ENCODE measurements at regions not wholly inside any gene's neighbourhood (a gene's known extent, or its start where the extent isn't known, plus 50 kb on each side); places are given as distances from the start of the nearest gene placed in this dataset.

DNA sequence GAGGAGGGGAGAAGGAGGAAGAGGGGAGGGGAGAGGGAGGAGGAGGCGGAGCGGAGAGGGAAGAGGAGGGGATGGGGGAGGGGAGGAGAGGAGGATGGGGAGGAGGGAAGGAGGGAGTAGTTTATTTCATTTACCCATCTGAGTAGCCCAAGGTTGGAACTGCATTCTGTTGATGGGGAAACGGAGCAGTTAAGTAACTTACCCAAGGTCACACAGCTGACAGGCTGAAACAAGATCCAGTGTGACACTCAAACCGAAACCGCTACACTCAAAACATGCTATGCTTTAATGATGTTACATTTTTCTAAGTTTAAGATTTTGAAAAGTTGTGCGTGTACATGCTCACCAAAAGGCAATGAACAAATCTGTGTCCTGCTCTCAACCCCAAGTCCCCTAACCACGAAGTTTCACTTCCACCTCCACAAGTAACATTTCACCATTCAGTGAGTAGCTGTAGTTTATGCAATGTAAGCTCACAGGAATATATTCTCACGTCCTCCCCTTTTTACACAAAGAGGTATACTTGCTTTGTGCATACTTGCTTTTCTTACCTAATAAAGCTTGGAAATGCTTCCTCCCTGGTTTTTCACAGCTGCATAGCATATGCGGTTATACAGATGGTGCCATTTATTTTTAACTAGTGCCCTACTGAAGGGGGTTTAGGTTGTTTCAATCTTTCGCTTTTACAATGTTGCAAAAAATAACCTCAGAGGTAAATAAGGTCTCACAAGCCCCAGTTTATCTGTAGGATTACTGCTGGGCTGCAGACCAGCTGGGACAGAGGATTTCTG, 275.3 kb downstream of the PARN start (continued):
- TF ChIP-seq, protein P1, sequence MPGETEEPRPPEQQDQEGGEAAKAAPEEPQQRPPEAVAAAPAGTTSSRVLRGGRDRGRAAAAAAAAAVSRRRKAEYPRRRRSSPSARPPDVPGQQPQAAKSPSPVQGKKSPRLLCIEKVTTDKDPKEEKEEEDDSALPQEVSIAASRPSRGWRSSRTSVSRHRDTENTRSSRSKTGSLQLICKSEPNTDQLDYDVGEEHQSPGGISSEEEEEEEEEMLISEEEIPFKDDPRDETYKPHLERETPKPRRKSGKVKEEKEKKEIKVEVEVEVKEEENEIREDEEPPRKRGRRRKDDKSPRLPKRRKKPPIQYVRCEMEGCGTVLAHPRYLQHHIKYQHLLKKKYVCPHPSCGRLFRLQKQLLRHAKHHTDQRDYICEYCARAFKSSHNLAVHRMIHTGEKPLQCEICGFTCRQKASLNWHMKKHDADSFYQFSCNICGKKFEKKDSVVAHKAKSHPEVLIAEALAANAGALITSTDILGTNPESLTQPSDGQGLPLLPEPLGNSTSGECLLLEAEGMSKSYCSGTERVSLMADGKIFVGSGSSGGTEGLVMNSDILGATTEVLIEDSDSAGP (CRISPR knock-in tag; IDR thresholded peaks at IDR 0.05), result no peak
- TF ChIP-seq HLTF (IDR thresholded peaks at IDR 0.05) (no peak), ZNF263 (CRISPR knock-in tag; IDR thresholded peaks at IDR 0.05; ENCODE audit: borderline replicate concordance) (peak; percentile 90), PHF8 (IDR thresholded peaks at IDR 0.05; ENCODE audit: borderline replicate concordance, low read length) (no peak), PHF21A (IDR thresholded peaks at IDR 0.05; ENCODE audit: borderline replicate concordance, low read depth) (no peak), HNRNPL (IDR thresholded peaks at IDR 0.05; ENCODE audit: low read depth, low read length) (no peak), ZNF133 (CRISPR knock-in tag; IDR thresholded peaks at IDR 0.05) (no peak), ZNF551 (CRISPR knock-in tag; IDR thresholded peaks at IDR 0.05) (no peak), KDM1A (IDR thresholded peaks at IDR 0.05) (peak in 1 of 2 experiments; percentile 24; a peak in 1 of 4 replicates), PCBP2 (IDR thresholded peaks at IDR 0.05; ENCODE audit: low read depth, low read length, poor library complexity, severe bottlenecking) (peak; percentile 39), GABPB2 (CRISPR knock-in tag; conservative IDR thresholded peaks at IDR 0.05) (no peak), GATAD2A (IDR thresholded peaks at IDR 0.05) (no peak), STAG1 (CRISPR knock-in tag; IDR thresholded peaks at IDR 0.05; ENCODE audit: borderline replicate concordance) (no peak), BHLHE40 (IDR thresholded peaks at IDR 0.05; ENCODE audit: low read length) (no peak), TCFL5 (CRISPR knock-in tag; conservative IDR thresholded peaks at IDR 0.05) (no peak), U2AF2 (optimal IDR thresholded peaks at IDR 0.05; ENCODE audit: low read depth, low read length) (no peak), BCOR (IDR thresholded peaks at IDR 0.05) (peak; percentile 26; the same call in 1 of the 2 replicates), RBM25 (IDR thresholded peaks at IDR 0.05; ENCODE audit: low read depth, low read length, severe bottlenecking) (peak; percentile 78), GABPA (tag; conservative IDR thresholded peaks at IDR 0.05; ENCODE audit: low read depth) (no peak), NCOA2 (IDR thresholded peaks at IDR 0.05; ENCODE audit: partially characterized antibody in 2 of 2) (no peak), ZFP36 (IDR thresholded peaks at IDR 0.05; ENCODE audit: low read depth, low read length, partially characterized antibody) (peak; percentile 39)
- TF ChIP-seq, protein P2, sequence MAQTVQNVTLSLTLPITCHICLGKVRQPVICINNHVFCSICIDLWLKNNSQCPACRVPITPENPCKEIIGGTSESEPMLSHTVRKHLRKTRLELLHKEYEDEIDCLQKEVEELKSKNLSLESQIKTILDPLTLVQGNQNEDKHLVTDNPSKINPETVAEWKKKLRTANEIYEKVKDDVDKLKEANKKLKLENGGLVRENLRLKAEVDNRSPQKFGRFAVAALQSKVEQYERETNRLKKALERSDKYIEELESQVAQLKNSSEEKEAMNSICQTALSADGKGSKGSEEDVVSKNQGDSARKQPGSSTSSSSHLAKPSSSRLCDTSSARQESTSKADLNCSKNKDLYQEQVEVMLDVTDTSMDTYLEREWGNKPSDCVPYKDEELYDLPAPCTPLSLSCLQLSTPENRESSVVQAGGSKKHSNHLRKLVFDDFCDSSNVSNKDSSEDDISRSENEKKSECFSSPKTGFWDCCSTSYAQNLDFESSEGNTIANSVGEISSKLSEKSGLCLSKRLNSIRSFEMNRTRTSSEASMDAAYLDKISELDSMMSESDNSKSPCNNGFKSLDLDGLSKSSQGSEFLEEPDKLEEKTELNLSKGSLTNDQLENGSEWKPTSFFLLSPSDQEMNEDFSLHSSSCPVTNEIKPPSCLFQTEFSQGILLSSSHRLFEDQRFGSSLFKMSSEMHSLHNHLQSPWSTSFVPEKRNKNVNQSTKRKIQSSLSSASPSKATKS (CRISPR knock-in tag; IDR thresholded peaks at IDR 0.05), result no peak
- TF ChIP-seq, protein P3, sequence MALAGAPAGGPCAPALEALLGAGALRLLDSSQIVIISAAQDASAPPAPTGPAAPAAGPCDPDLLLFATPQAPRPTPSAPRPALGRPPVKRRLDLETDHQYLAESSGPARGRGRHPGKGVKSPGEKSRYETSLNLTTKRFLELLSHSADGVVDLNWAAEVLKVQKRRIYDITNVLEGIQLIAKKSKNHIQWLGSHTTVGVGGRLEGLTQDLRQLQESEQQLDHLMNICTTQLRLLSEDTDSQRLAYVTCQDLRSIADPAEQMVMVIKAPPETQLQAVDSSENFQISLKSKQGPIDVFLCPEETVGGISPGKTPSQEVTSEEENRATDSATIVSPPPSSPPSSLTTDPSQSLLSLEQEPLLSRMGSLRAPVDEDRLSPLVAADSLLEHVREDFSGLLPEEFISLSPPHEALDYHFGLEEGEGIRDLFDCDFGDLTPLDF (CRISPR knock-in tag; IDR thresholded peaks at IDR 0.05), result no peak
